ENCODE measurements at regions not wholly inside any gene's neighbourhood (a gene's known extent, or its start where the extent isn't known, plus 50 kb on each side); places are given as distances from the start of the nearest gene placed in this dataset.

GRCh38 chr15:47824147-47824546 is 106.8 kb downstream of the SEMA6D start:
- DNase-seq (ENCODE audit: low read depth) = no peak
- no peak for TF ChIP-seq CTCF (IDR thresholded peaks at IDR 0.05; ENCODE audit: insufficient read depth, low read depth, low read length)
- no peak overlapping the region for H3K4me3 ChIP-seq (ENCODE audit: low read depth, low read length)

GRCh38 chr15:47829667-47830066 is 112.4 kb downstream of the SEMA6D start:
- no peak for TF ChIP-seq CTCF (IDR thresholded peaks at IDR 0.05; ENCODE audit: insufficient read depth, low read depth, low read length)
- DNase-seq (ENCODE audit: low read depth) = no peak
- H3K4me3 ChIP-seq (ENCODE audit: low read depth, low read length) = no peak overlapping the region

- no peak overlapping the region for H3K4me3 ChIP-seq (ENCODE audit: low read depth, low read length)
- no peak for TF ChIP-seq CTCF (IDR thresholded peaks at IDR 0.05; ENCODE audit: insufficient read depth, low read depth, low read length)
- no peak for DNase-seq (ENCODE audit: low read depth)
These were observed 116.8 kb downstream of the SEMA6D start for GRCh38 chr15:47834093-47834492.

GRCh38 chr15:47839233-47839825 is 122.0 kb downstream of the SEMA6D start:
- DNase-seq (ENCODE audit: low read depth) = no peak
- no peak overlapping the region for H3K4me3 ChIP-seq (ENCODE audit: low read depth, low read length)
- TF ChIP-seq CTCF (IDR thresholded peaks at IDR 0.05; ENCODE audit: insufficient read depth, low read depth, low read length) = no peak

GRCh38 chr15:47843124-47843663 is 125.9 kb downstream of the SEMA6D start:
- no peak for DNase-seq (ENCODE audit: low read depth)
- TF ChIP-seq CTCF (IDR thresholded peaks at IDR 0.05; ENCODE audit: insufficient read depth, low read depth, low read length) = no peak
- no peak overlapping the region for H3K4me3 ChIP-seq (ENCODE audit: low read depth, low read length)

GRCh38 chr15:47844437-47844836 is 127.1 kb downstream of the SEMA6D start:
- no peak overlapping the region for H3K4me3 ChIP-seq (ENCODE audit: low read depth, low read length)
- DNase-seq (ENCODE audit: low read depth) = no peak
- TF ChIP-seq CTCF (IDR thresholded peaks at IDR 0.05; ENCODE audit: insufficient read depth, low read depth, low read length) = no peak

All from fibroblast of villous mesenchyme (primary cell).